DND-41 (cell line): ENCODE measurements at regions not wholly inside any gene's neighbourhood (a gene's known extent, or its start where the extent isn't known, plus 50 kb on each side); places are given as distances from the start of the nearest gene placed in this dataset.

ENCODE experiments used
- EZH2 ChIP-seq: IDR thresholded peaks from 3 replicates; pipeline ENCODE4 v1.6.1; 2012; ENCODE audit warnings: borderline replicate concordance, low read depth, mild to moderate bottlenecking, moderate library complexity, low read length, inconsistent platforms; ENCODE audit not compliant: severe bottlenecking
- TF ChIP-seq, protein P1 (sequence below): IDR thresholded peaks from 2 replicates; pipeline ENCODE4 v1.5.1; 2012; ENCODE audit warnings: borderline replicate concordance, low read length, moderate library complexity, mild to moderate bottlenecking; ENCODE audit not compliant: poor library complexity, severe bottlenecking; ENCODE audit errors: extremely low read depth

DNA sequence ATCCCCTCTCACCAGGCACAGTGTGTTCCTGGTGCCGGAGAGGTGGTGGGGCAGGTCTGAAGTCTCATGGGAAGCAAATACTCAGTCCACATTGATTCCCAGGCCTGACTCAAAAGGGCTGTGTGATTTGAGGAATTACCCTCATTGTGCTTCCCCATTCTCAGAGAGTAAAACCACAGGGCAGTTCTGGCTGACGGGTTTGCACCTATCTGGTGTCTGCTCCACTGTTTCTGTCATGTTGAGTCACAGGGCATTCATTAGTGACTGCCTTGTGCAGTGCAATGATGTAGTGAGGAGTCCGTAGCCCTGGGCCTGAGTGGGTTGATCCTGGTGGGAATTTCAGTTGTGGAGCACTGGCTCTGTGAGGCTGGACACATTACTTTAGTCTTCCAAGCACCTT is 85.2 kb upstream of the ARHGAP20 start:
- TF ChIP-seq, protein P1, sequence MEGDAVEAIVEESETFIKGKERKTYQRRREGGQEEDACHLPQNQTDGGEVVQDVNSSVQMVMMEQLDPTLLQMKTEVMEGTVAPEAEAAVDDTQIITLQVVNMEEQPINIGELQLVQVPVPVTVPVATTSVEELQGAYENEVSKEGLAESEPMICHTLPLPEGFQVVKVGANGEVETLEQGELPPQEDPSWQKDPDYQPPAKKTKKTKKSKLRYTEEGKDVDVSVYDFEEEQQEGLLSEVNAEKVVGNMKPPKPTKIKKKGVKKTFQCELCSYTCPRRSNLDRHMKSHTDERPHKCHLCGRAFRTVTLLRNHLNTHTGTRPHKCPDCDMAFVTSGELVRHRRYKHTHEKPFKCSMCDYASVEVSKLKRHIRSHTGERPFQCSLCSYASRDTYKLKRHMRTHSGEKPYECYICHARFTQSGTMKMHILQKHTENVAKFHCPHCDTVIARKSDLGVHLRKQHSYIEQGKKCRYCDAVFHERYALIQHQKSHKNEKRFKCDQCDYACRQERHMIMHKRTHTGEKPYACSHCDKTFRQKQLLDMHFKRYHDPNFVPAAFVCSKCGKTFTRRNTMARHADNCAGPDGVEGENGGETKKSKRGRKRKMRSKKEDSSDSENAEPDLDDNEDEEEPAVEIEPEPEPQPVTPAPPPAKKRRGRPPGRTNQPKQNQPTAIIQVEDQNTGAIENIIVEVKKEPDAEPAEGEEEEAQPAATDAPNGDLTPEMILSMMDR = no peak
- no peak for TF ChIP-seq EZH2
